Activated CD8-positive, alpha-beta memory T cell treated with anti-CD3 and anti-CD28 coated beads, Interleukin-2, amount 10 ng/mL, durations not matched to agents 7 days and 5 days (primary cell): ENCODE measurements at regions not wholly inside any gene's neighbourhood (a gene's known extent, or its start where the extent isn't known, plus 50 kb on each side); places are given as distances from the start of the nearest gene placed in this dataset.
"Not testable (repeated sequence)": the region's sequence is repeated elsewhere in the genome, so short reads cannot be mapped to it uniquely, and the experiment has no call there.

Experiments used
- ATAC-seq: fragments of 150-1000 bp; cut with Tn5 transposase; one replicate; pipeline ENCODE4 v1.10.0; 2021; ENCODE audit warnings: moderate library complexity
- CTCF ChIA-PET: fragments of 350-600 bp; sonication (Branson Sonifier 250); formaldehyde crosslinking; loops from one replicate; lab custom pipeline; 2021; ENCODE audit warnings: antibody characterized with exemption; lab: Charles Lee
- DNase-seq: peaks from one replicate; pipeline ENCODE4 v3.0.0-alpha.2; 2020
- H3K27ac Mint-ChIP-seq: one replicate; pipeline ENCODE4 v1.8.0; 2021; ENCODE audit warnings: mild to moderate bottlenecking, mixed read lengths
- H3K27me3 Mint-ChIP-seq: one replicate; pipeline ENCODE4 v1.8.0; 2021; ENCODE audit warnings: mixed read lengths
- H3K36me3 Mint-ChIP-seq: one replicate; pipeline ENCODE4 v1.8.0; 2021; ENCODE audit warnings: mild to moderate bottlenecking, mixed read lengths
- H3K4me1 Mint-ChIP-seq: one replicate; pipeline ENCODE4 v1.8.0; 2021; ENCODE audit warnings: mixed read lengths
- H3K4me3 Mint-ChIP-seq: one replicate; pipeline ENCODE4 v1.8.0; 2021; ENCODE audit warnings: mild to moderate bottlenecking, moderate library complexity, mixed read lengths
- H3K9me3 Mint-ChIP-seq: one replicate; pipeline ENCODE4 v1.8.0; 2022; ENCODE audit warnings: low read depth, mixed read lengths

- H3K4me1 Mint-ChIP-seq: no peaks in the 10 kb centered on the region
- H3K4me3 Mint-ChIP-seq: no peak overlapping the region
- no peak for DNase-seq
- H3K27me3 Mint-ChIP-seq: no peaks in the 10 kb centered on the region
- ATAC-seq: no peak
- no peak overlapping the region for H3K27ac Mint-ChIP-seq
- CTCF ChIA-PET: no interaction called here
- H3K36me3 Mint-ChIP-seq: no peaks in the 10 kb centered on the region
- H3K9me3 Mint-ChIP-seq: no peaks in the 10 kb centered on the region
Measured at GRCh38 chr7:13790611-13791010, 198.9 kb downstream of the ETV1 start.

GRCh38 chr7:13792208-13792607 is 197.3 kb downstream of the ETV1 start:
- no peaks in the 10 kb centered on the region for H3K4me1 Mint-ChIP-seq
- CTCF ChIA-PET: no interaction called here
- no peak overlapping the region for H3K27ac Mint-ChIP-seq
- ATAC-seq (no peak), DNase-seq (no peak)
- H3K36me3 Mint-ChIP-seq: no peaks in the 10 kb centered on the region
- H3K27me3 Mint-ChIP-seq: no peaks in the 10 kb centered on the region
- no peaks in the 10 kb centered on the region for H3K9me3 Mint-ChIP-seq
- no peak overlapping the region for H3K4me3 Mint-ChIP-seq

DNA sequence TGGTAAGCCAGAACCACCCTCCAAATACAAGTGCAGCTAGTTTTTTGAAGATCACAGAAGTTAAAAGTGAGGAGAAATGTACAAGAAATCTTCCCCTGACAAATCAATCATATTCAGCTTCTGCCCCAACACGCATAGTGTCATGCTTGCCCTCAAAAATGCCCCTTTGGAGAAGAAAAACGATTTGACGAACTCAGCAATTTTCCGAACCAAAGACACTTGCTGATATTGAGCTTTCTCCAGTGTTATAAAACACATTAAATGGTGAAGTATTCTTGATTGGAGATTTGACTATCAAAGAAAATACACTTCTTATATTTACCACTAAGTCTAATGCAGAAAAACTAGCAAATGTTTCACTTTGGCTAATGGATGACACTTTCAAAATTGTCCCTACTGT is 195.5 kb downstream of the ETV1 start:
- no peaks in the 10 kb centered on the region for H3K9me3 Mint-ChIP-seq
- H3K27me3 Mint-ChIP-seq: no peaks in the 10 kb centered on the region
- CTCF ChIA-PET: no interaction called here

GRCh38 chr7:13794581-13794980 is 194.9 kb downstream of the ETV1 start:
- Mint-ChIP-seq H3K4me1 (no peaks in the 10 kb centered on the region), H3K9me3 (no peaks in the 10 kb centered on the region), H3K27me3 (no peaks in the 10 kb centered on the region), H3K27ac (no peak overlapping the region), H3K4me3 (no peak overlapping the region), H3K36me3 (no peaks in the 10 kb centered on the region)
- CTCF ChIA-PET: no interaction called here
- DNase-seq: no peak
- no peak for ATAC-seq

More for the DNA sequence above, 195.5 kb downstream of the ETV1 start:
- no peak overlapping the region for H3K4me3 Mint-ChIP-seq
- no peak overlapping the region for H3K27ac Mint-ChIP-seq
- no peak for DNase-seq
- no peak for ATAC-seq
- no peaks in the 10 kb centered on the region for H3K4me1 Mint-ChIP-seq
- H3K36me3 Mint-ChIP-seq: no peaks in the 10 kb centered on the region

DNA sequence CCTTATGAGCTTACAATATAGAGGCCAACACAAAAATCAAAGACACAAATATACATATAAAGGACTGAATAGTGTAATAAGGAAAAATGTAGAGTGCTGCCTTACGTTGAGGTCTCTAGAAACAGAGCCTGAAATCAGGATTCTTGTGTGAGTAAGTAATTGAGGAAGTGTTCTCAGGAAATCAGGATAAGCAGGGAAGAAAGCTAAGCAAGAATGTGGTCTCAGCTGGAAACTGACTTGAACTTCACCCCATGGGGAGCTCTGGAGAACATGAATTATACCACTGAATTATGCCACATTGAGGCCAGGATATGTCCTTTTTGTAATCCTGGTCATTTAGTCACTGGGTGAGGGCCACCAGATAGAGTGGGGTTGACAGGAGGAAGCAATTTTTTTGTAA is 191.9 kb downstream of the ETV1 start:
- Mint-ChIP-seq H3K36me3 (no peaks in the 10 kb centered on the region), H3K4me1 (peaks cover 1% of the 10 kb centered on the region), H3K27ac (no peak overlapping the region), H3K4me3 (no peak overlapping the region), H3K27me3 (no peaks in the 10 kb centered on the region), H3K9me3 (no peaks in the 10 kb centered on the region)
- ATAC-seq (no peak), DNase-seq (no peak)
- CTCF ChIA-PET: no interaction called here

- CTCF ChIA-PET: no interaction called here
- peaks cover under 1% of the 10 kb centered on the region for H3K36me3 Mint-ChIP-seq
- DNase-seq (no peak), ATAC-seq (peak; percentile 42)
- no peaks in the 10 kb centered on the region for H3K9me3 Mint-ChIP-seq
- H3K4me1 Mint-ChIP-seq: peaks cover 1% of the 10 kb centered on the region
- no peaks in the 10 kb centered on the region for H3K27me3 Mint-ChIP-seq
- no peak overlapping the region for H3K4me3 Mint-ChIP-seq
- no peak overlapping the region for H3K27ac Mint-ChIP-seq
Measured at GRCh38 chr7:13800694-13801448, 188.6 kb downstream of the ETV1 start.

GRCh38 chr7:13801669-13802068 is 187.8 kb downstream of the ETV1 start:
- H3K4me3 Mint-ChIP-seq: no peak overlapping the region
- CTCF ChIA-PET: no interaction called here
- H3K27ac Mint-ChIP-seq: no peak overlapping the region
- peaks cover 1% of the 10 kb centered on the region for H3K4me1 Mint-ChIP-seq
- ATAC-seq: no peak
- H3K9me3 Mint-ChIP-seq: no peaks in the 10 kb centered on the region
- H3K36me3 Mint-ChIP-seq: peaks cover 2% of the 10 kb centered on the region
- DNase-seq: no peak
- no peaks in the 10 kb centered on the region for H3K27me3 Mint-ChIP-seq

DNA sequence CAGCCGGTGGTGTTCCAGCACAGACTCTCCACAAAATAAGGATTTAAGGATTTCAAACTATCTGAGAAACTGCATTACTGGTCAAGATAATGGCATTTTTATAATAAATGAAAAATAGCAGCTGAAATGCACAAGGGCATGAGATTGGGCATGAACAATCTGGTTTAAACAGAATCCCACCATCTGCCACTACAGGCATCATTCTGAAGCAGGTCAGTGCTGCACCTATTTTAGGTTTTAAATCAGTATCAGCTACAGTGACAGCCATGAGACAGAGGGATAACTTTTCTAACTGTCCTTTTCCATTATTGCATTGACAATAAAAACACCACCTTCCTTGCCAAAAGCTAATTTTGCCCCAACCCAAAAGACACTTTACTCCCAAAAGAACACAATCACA is 186.8 kb downstream of the ETV1 start:
- Mint-ChIP-seq H3K4me1 (peaks cover 1% of the 10 kb centered on the region), H3K27ac (no peak overlapping the region), H3K27me3 (no peaks in the 10 kb centered on the region), H3K9me3 (no peaks in the 10 kb centered on the region), H3K36me3 (peaks cover 2% of the 10 kb centered on the region), H3K4me3 (no peak overlapping the region)
- DNase-seq (no peak), ATAC-seq (no peak)
- CTCF ChIA-PET: no interaction called here

DNA sequence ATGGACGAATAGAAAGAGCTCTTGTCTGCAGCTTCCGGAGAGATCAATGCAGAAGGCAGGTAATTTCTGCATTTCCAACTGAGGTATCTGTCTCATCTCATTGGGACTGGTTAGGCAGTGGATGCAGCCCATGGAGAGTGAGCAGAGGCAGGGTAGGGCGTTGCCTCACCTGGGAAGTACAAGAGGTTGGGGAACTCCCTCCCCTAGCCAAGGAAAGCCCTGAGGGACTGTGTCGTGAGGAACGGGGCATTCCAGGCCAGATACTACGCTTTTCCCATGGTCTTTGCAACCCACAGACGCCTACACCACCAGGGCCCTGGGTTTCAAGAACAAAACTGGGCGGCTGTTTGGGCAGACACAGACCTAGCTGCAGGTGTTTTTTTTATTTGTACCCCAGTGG is 186.3 kb downstream of the ETV1 start:
- Mint-ChIP-seq H3K9me3 (no peaks in the 10 kb centered on the region), H3K27me3 (no peaks in the 10 kb centered on the region), H3K36me3 (peaks cover 2% of the 10 kb centered on the region), H3K4me3 (no peak overlapping the region), H3K27ac (no peak overlapping the region), H3K4me1 (peaks cover 1% of the 10 kb centered on the region)
- CTCF ChIA-PET: no interaction called here
- DNase-seq (no peak), ATAC-seq (no peak)

DNA sequence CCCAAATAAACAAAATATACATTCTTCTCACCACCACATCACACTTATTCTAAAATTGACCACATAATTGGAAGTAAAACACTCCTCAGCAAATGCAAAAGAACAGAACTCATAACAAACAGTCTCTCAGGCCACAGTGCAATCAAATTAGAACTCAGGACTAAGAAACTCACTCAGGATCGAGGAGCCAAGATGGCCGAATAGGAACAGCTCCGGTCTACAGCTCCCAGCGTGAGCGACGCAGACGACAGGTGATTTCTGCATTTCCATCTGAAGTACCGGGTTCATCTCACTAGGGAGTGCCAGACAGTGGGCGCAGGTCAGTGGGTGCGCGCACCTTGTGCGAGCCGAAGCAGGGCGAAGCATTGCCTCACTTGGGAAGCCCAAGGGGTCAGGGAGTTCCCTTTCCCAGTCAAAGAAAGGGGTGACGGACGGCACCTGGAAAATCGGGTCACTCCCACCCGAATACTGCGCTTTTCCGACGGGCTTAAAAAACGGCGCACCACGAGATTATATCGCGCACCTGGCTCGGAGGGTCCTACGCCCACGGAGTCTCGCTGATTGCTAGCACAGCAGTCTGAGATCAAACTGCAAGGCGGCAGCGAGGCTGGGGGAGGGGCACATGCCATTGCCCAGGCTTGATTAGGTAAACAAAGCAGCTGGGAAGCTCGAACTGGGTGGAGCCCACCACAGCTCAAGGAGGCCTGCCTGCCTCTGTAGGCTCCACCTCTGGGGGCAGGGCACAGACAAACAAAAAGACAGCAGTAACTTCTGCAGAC is 183.2 kb downstream of the ETV1 start:
- CTCF ChIA-PET, H3K4me1 Mint-ChIP-seq, DNase-seq, ATAC-seq, H3K36me3 Mint-ChIP-seq, H3K27me3 Mint-ChIP-seq, H3K4me3 Mint-ChIP-seq, H3K27ac Mint-ChIP-seq, H3K9me3 Mint-ChIP-seq: not testable (repeated sequence)

GRCh38 chr7:13817230-13817629 is 172.2 kb downstream of the ETV1 start:
- H3K27ac Mint-ChIP-seq, ATAC-seq, H3K4me1 Mint-ChIP-seq, H3K27me3 Mint-ChIP-seq, H3K4me3 Mint-ChIP-seq, DNase-seq, CTCF ChIA-PET, H3K36me3 Mint-ChIP-seq: not testable (repeated sequence)
- peaks cover 16% of the 10 kb centered on the region for H3K9me3 Mint-ChIP-seq

GRCh38 chr7:13821152-13821787 is 168.2 kb downstream of the ETV1 start:
- ATAC-seq: no peak
- H3K27me3 Mint-ChIP-seq: no peaks in the 10 kb centered on the region
- H3K4me1 Mint-ChIP-seq: no peaks in the 10 kb centered on the region
- no peak overlapping the region for H3K27ac Mint-ChIP-seq
- CTCF ChIA-PET: no interaction called here
- H3K4me3 Mint-ChIP-seq: no peak overlapping the region
- H3K9me3 Mint-ChIP-seq: peaks cover 11% of the 10 kb centered on the region
- H3K36me3 Mint-ChIP-seq: no peaks in the 10 kb centered on the region
- DNase-seq: no peak

DNA sequence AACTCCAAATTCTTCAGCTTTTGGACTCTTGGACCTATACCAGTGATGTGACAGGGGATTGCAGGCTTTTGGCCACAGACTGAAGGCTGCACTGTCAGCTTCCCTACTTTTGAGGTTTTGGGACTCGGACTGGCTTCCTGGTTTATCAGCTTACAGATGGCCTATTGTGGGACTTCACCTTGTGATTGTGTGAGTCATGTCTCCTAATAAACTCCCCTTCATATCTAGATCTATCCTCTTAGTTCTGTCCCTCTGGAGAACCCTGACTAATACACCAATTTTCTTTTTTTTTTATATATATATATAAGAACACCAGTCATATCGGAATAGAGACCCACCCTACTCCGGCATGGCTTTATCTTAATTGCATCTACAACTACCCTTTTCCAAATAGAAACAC is 166.8 kb downstream of the ETV1 start:
- no peak overlapping the region for H3K27ac Mint-ChIP-seq
- CTCF ChIA-PET: no interaction called here
- H3K4me3 Mint-ChIP-seq: no peak overlapping the region
- peaks cover 8% of the 10 kb centered on the region for H3K9me3 Mint-ChIP-seq
- no peak for ATAC-seq
- no peaks in the 10 kb centered on the region for H3K36me3 Mint-ChIP-seq
- no peak for DNase-seq
- no peaks in the 10 kb centered on the region for H3K27me3 Mint-ChIP-seq
- H3K4me1 Mint-ChIP-seq: no peaks in the 10 kb centered on the region

- Mint-ChIP-seq H3K36me3 (no peaks in the 10 kb centered on the region), H3K27me3 (no peaks in the 10 kb centered on the region), H3K4me3 (no peak overlapping the region), H3K4me1 (no peaks in the 10 kb centered on the region), H3K27ac (no peak overlapping the region), H3K9me3 (no peaks in the 10 kb centered on the region)
- DNase-seq (no peak), ATAC-seq (no peak)
- CTCF ChIA-PET: no interaction called here
Measured at GRCh38 chr7:13826752-13827151, 162.7 kb downstream of the ETV1 start.
